CD8-positive, alpha-beta memory T cell (primary cell): ENCODE measurements at regions not wholly inside any gene's neighbourhood (a gene's known extent, or its start where the extent isn't known, plus 50 kb on each side); places are given as distances from the start of the nearest gene placed in this dataset.

Source experiments
- CTCF ChIA-PET: fragments of 350-600 bp; sonication (Branson Sonifier 250); formaldehyde crosslinking; loops from one replicate; lab custom pipeline; 2021; ENCODE audit warnings: antibody characterized with exemption; lab: Charles Lee
- POLR2A ChIA-PET: fragments of 350-600 bp; sonication (Branson Sonifier 250); formaldehyde crosslinking; loops from one replicate; lab custom pipeline; 2021; ENCODE audit warnings: antibody characterized with exemption; lab: Charles Lee
- DNase-seq, 5 donors: peaks; one replicate each; pipeline versions ENCODE4 v3.0.0 to v3.0.0-alpha.2; 2020 to 2022; ENCODE audit warnings: mixed read lengths in 1 of 5
- H3K27ac ChIP-seq: one replicate; pipeline ENCODE4 v1.7.0; 2013; ENCODE audit warnings: low read depth, mild to moderate bottlenecking, low read length, moderate library complexity
- H3K27me3 ChIP-seq: 2 replicates; pipeline ENCODE4 v1.7.0; 2013; ENCODE audit warnings: low read length, mild to moderate bottlenecking; ENCODE audit not compliant: insufficient read depth, poor library complexity, severe bottlenecking
- H3K36me3 ChIP-seq: 2 replicates; pipeline ENCODE4 v1.7.0; 2013; ENCODE audit warnings: mild to moderate bottlenecking, low read length, moderate library complexity; ENCODE audit not compliant: insufficient read depth
- H3K4me1 ChIP-seq: 2 replicates; pipeline ENCODE4 v1.7.0; 2013; ENCODE audit warnings: mild to moderate bottlenecking, low read length, moderate library complexity; ENCODE audit not compliant: insufficient read depth
- H3K4me3 ChIP-seq: 2 replicates; pipeline ENCODE4 v1.7.0; 2013; ENCODE audit warnings: mild to moderate bottlenecking, low read length
- H3K9me3 ChIP-seq: 2 replicates; pipeline ENCODE4 v1.7.0; 2013; ENCODE audit warnings: mild to moderate bottlenecking, low read length
- H3K27ac Mint-ChIP-seq, 8 donors: one replicate each; pipeline ENCODE4 v1.8.0; 2020 to 2021; ENCODE audit warnings: mixed read lengths in 8 of 8, mild to moderate bottlenecking in 6 of 8, inconsistent platforms in 3 of 8, moderate library complexity in 3 of 8
- H3K27me3 Mint-ChIP-seq, 2 donors: one replicate each; pipeline ENCODE4 v1.8.0; 2020 to 2021; ENCODE audit warnings: mixed read lengths in 2 of 2, mild to moderate bottlenecking in 1 of 2, moderate library complexity in 1 of 2
- H3K36me3 Mint-ChIP-seq, 3 donors: one replicate each; pipeline ENCODE4 v1.8.0; 2020 to 2021; ENCODE audit warnings: mixed read lengths in 3 of 3, inconsistent platforms in 1 of 3, mild to moderate bottlenecking in 1 of 3
- H3K4me1 Mint-ChIP-seq, 3 donors: one replicate each; pipeline ENCODE4 v1.8.0; 2020 to 2021; ENCODE audit warnings: mixed read lengths in 3 of 3, inconsistent platforms in 1 of 3, mild to moderate bottlenecking in 1 of 3
- H3K4me3 Mint-ChIP-seq, 7 donors: one replicate each; pipeline ENCODE4 v1.8.0; 2020 to 2021; ENCODE audit warnings: mixed read lengths in 7 of 7, mild to moderate bottlenecking in 6 of 7, moderate library complexity in 4 of 7, inconsistent platforms in 2 of 7
- H3K9me3 Mint-ChIP-seq, 5 donors: one replicate each; pipeline ENCODE4 v1.8.0; 2020 to 2022; ENCODE audit warnings: mixed read lengths in 5 of 5, mild to moderate bottlenecking in 3 of 5, moderate library complexity in 2 of 5, inconsistent platforms in 1 of 5

- no peak for DNase-seq
- H3K4me1 Mint-ChIP-seq = no peaks in the 10 kb centered on the region
- H3K27ac Mint-ChIP-seq = no peak overlapping the region
- Histone ChIP-seq H3K36me3 (no peaks in the 10 kb centered on the region), H3K4me3 (no peak overlapping the region), H3K4me1 (no peaks in the 10 kb centered on the region), H3K27ac (no peak overlapping the region), H3K9me3 (no peaks in the 10 kb centered on the region), H3K27me3 (no peaks in the 10 kb centered on the region)
- POLR2A ChIA-PET = no interaction called here
- peaks cover 0 to 3% (median 1%) of the 10 kb centered on the region in 5 donors for H3K9me3 Mint-ChIP-seq
- no peaks in the 10 kb centered on the region for H3K36me3 Mint-ChIP-seq
- no peak overlapping the region for H3K4me3 Mint-ChIP-seq
- CTCF ChIA-PET = no interaction called here
- H3K27me3 Mint-ChIP-seq = no peaks in the 10 kb centered on the region
Observed at GRCh38 chr11:96648991-96649390, 259.2 kb downstream of the JRKL start.

GRCh38 chr11:96652516-96652915, 262.7 kb downstream of the JRKL start:
- CTCF ChIA-PET = no interaction called here
- Mint-ChIP-seq H3K4me3 (no peak overlapping the region), H3K9me3 (peaks cover 0 to 3% (median 0%) of the 10 kb centered on the region in 5 donors), H3K4me1 (no peaks in the 10 kb centered on the region), H3K27me3 (no peaks in the 10 kb centered on the region), H3K36me3 (no peaks in the 10 kb centered on the region), H3K27ac (peak overlapping the region in 1 of 8 donors; percentile 43)
- H3K4me3 ChIP-seq = no peak overlapping the region
- no peaks in the 10 kb centered on the region for H3K36me3 ChIP-seq
- H3K27me3 ChIP-seq = no peaks in the 10 kb centered on the region
- H3K9me3 ChIP-seq = no peaks in the 10 kb centered on the region
- no peak overlapping the region for H3K27ac ChIP-seq
- DNase-seq = no peak
- POLR2A ChIA-PET = no interaction called here
- no peaks in the 10 kb centered on the region for H3K4me1 ChIP-seq

- H3K9me3 Mint-ChIP-seq = peaks cover 0 to 3% (median 0%) of the 10 kb centered on the region in 5 donors
- CTCF ChIA-PET = no interaction called here
- H3K27me3 Mint-ChIP-seq = no peaks in the 10 kb centered on the region
- H3K4me3 Mint-ChIP-seq = no peak overlapping the region
- H3K4me3 ChIP-seq = no peak overlapping the region
- peak overlapping the region in 1 of 8 donors; percentile 7 for H3K27ac Mint-ChIP-seq
- no peak for DNase-seq
- no peaks in the 10 kb centered on the region for H3K27me3 ChIP-seq
- H3K27ac ChIP-seq = no peak overlapping the region
- H3K36me3 ChIP-seq = no peaks in the 10 kb centered on the region
- no peaks in the 10 kb centered on the region for H3K36me3 Mint-ChIP-seq
- H3K4me1 Mint-ChIP-seq = no peaks in the 10 kb centered on the region
- no peaks in the 10 kb centered on the region for H3K9me3 ChIP-seq
- no peaks in the 10 kb centered on the region for H3K4me1 ChIP-seq
- POLR2A ChIA-PET = no interaction called here
Observed at GRCh38 chr11:96655474-96655873, 265.7 kb downstream of the JRKL start.

GRCh38 chr11:96658436-96658835, 268.6 kb downstream of the JRKL start:
- POLR2A ChIA-PET = no interaction called here
- no peaks in the 10 kb centered on the region for H3K27me3 Mint-ChIP-seq

GRCh38 chr11:96664110-96664509, 274.3 kb downstream of the JRKL start:
- Mint-ChIP-seq H3K4me1 (no peaks in the 10 kb centered on the region), H3K4me3 (no peak overlapping the region), H3K36me3 (no peaks in the 10 kb centered on the region), H3K27ac (no peak overlapping the region), H3K9me3 (peaks cover 0 to 3% (median 0%) of the 10 kb centered on the region in 5 donors), H3K27me3 (no peaks in the 10 kb centered on the region)
- H3K9me3 ChIP-seq = no peaks in the 10 kb centered on the region
- H3K27me3 ChIP-seq = no peaks in the 10 kb centered on the region
- CTCF ChIA-PET = no interaction called here
- no peak overlapping the region for H3K4me3 ChIP-seq
- POLR2A ChIA-PET = no interaction called here
- no peak for DNase-seq
- no peaks in the 10 kb centered on the region for H3K4me1 ChIP-seq
- H3K36me3 ChIP-seq = no peaks in the 10 kb centered on the region
- no peak overlapping the region for H3K27ac ChIP-seq

More at GRCh38 chr11:96658436-96658835, 268.6 kb downstream of the JRKL start:
- Histone ChIP-seq H3K36me3 (no peaks in the 10 kb centered on the region), H3K4me3 (no peak overlapping the region), H3K4me1 (no peaks in the 10 kb centered on the region), H3K27ac (no peak overlapping the region), H3K9me3 (no peaks in the 10 kb centered on the region), H3K27me3 (no peaks in the 10 kb centered on the region)
- CTCF ChIA-PET = no interaction called here
- no peak for DNase-seq
- Mint-ChIP-seq H3K9me3 (peaks cover 0 to 3% (median 0%) of the 10 kb centered on the region in 5 donors), H3K36me3 (no peaks in the 10 kb centered on the region), H3K4me1 (no peaks in the 10 kb centered on the region), H3K27ac (no peak overlapping the region), H3K4me3 (no peak overlapping the region)

- POLR2A ChIA-PET = no interaction called here
- no peaks in the 10 kb centered on the region for H3K36me3 Mint-ChIP-seq
- no peaks in the 10 kb centered on the region for H3K4me1 ChIP-seq
- H3K4me3 ChIP-seq = no peak overlapping the region
- H3K9me3 ChIP-seq = no peaks in the 10 kb centered on the region
- no peaks in the 10 kb centered on the region for H3K36me3 ChIP-seq
- CTCF ChIA-PET = no interaction called here
- DNase-seq = no peak
- H3K27ac ChIP-seq = no peak overlapping the region
- no peaks in the 10 kb centered on the region for H3K27me3 Mint-ChIP-seq
- peaks cover 4 to 7% (median 5%) of the 10 kb centered on the region in 5 donors for H3K9me3 Mint-ChIP-seq
- no peaks in the 10 kb centered on the region for H3K4me1 Mint-ChIP-seq
- no peak overlapping the region for H3K27ac Mint-ChIP-seq
- H3K27me3 ChIP-seq = no peaks in the 10 kb centered on the region
- H3K4me3 Mint-ChIP-seq = no peak overlapping the region
Observed at GRCh38 chr11:96680211-96681018, 290.6 kb downstream of the JRKL start.

- H3K36me3 Mint-ChIP-seq = no peaks in the 10 kb centered on the region
- H3K9me3 Mint-ChIP-seq = peaks cover 4 to 9% (median 5%) of the 10 kb centered on the region in 5 donors
- Histone ChIP-seq H3K4me1 (no peaks in the 10 kb centered on the region), H3K9me3 (no peaks in the 10 kb centered on the region), H3K4me3 (no peak overlapping the region), H3K27me3 (no peaks in the 10 kb centered on the region), H3K27ac (no peak overlapping the region), H3K36me3 (no peaks in the 10 kb centered on the region)
- no peak overlapping the region for H3K27ac Mint-ChIP-seq
- CTCF ChIA-PET = no interaction called here
- POLR2A ChIA-PET = no interaction called here
- DNase-seq = no peak
- H3K27me3 Mint-ChIP-seq = no peaks in the 10 kb centered on the region
- H3K4me3 Mint-ChIP-seq = no peak overlapping the region
- no peaks in the 10 kb centered on the region for H3K4me1 Mint-ChIP-seq
Observed at GRCh38 chr11:96681019-96681716, 291.4 kb downstream of the JRKL start.

GRCh38 chr11:96694338-96694737, 304.5 kb downstream of the JRKL start:
- Mint-ChIP-seq H3K27me3 (no peaks in the 10 kb centered on the region), H3K36me3 (peaks cover 0 to 1% (median 0%) of the 10 kb centered on the region in 3 donors), H3K9me3 (peaks cover 1 to 7% (median 3%) of the 10 kb centered on the region in 5 donors), H3K4me1 (no peaks in the 10 kb centered on the region), H3K27ac (no peak overlapping the region), H3K4me3 (no peak overlapping the region)
- CTCF ChIA-PET = no interaction called here
- Histone ChIP-seq H3K4me3 (no peak overlapping the region), H3K4me1 (no peaks in the 10 kb centered on the region), H3K9me3 (no peaks in the 10 kb centered on the region), H3K27me3 (no peaks in the 10 kb centered on the region), H3K27ac (no peak overlapping the region), H3K36me3 (no peaks in the 10 kb centered on the region)
- POLR2A ChIA-PET = no interaction called here
- DNase-seq = no peak
